ENCODE measurements at regions not wholly inside any gene's neighbourhood (a gene's known extent, or its start where the extent isn't known, plus 50 kb on each side); places are given as distances from the start of the nearest gene placed in this dataset.

DNA sequence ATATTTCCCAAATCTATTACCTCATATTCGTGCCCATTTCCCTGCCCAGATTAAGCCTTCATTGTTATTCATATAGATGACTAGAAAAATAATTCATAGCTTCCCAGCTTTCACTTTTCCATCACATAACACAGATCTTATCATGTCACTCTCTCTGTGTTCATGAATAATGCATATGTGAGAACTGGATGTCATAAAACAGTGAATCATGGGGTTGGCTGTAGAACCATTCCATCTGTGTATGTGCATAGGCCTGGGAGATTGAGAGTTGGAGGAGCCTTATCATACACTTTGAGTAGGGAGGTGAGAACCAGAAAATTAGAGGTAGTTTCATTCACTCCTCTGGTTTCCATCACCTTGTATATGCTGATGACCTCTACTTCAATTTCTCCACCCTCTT is 73.9 kb upstream of the RANBP6 start:
- TF ChIP-seq MAZ (IDR thresholded peaks at IDR 0.05; ENCODE audit: borderline replicate concordance, low read depth, low read length): no peak
- no peak for TF ChIP-seq RCOR1 (IDR thresholded peaks at IDR 0.05; ENCODE audit: low read depth, low read length)
- no peak for TF ChIP-seq POLR2AphosphoS2 (conservative IDR thresholded peaks at IDR 0.05; ENCODE audit: low read length)
- no peak for TF ChIP-seq CHD2 (IDR thresholded peaks at IDR 0.05; ENCODE audit: low read length, partially characterized antibody)
- no peak for TF ChIP-seq RFX5 (IDR thresholded peaks at IDR 0.05)
- no peak for TF ChIP-seq HOXB13 (CRISPR knock-in tag; IDR thresholded peaks at IDR 0.05; ENCODE audit: low read depth)
- TF ChIP-seq ZFP36 (IDR thresholded peaks at IDR 0.05; ENCODE audit: borderline replicate concordance, partially characterized antibody): no peak
- TF ChIP-seq, protein P1, sequence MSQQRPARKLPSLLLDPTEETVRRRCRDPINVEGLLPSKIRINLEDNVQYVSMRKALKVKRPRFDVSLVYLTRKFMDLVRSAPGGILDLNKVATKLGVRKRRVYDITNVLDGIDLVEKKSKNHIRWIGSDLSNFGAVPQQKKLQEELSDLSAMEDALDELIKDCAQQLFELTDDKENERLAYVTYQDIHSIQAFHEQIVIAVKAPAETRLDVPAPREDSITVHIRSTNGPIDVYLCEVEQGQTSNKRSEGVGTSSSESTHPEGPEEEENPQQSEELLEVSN (IDR thresholded peaks at IDR 0.05; ENCODE audit: borderline replicate concordance, low read depth): no peak
- TF ChIP-seq MYC (IDR thresholded peaks at IDR 0.05; ENCODE audit: borderline replicate concordance, low read length): no peak
- TF ChIP-seq, protein P2, sequence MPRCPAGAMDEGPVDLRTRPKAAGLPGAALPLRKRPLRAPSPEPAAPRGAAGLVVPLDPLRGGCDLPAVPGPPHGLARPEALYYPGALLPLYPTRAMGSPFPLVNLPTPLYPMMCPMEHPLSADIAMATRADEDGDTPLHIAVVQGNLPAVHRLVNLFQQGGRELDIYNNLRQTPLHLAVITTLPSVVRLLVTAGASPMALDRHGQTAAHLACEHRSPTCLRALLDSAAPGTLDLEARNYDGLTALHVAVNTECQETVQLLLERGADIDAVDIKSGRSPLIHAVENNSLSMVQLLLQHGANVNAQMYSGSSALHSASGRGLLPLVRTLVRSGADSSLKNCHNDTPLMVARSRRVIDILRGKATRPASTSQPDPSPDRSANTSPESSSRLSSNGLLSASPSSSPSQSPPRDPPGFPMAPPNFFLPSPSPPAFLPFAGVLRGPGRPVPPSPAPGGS (IDR thresholded peaks at IDR 0.05): no peak
- TF ChIP-seq SREBF2 (IDR thresholded peaks at IDR 0.05): no peak
- TF ChIP-seq EP300 (IDR thresholded peaks at IDR 0.05): no peak
- no peak for TF ChIP-seq FOXS1 (CRISPR knock-in tag; IDR thresholded peaks at IDR 0.05)
- TF ChIP-seq EHF (CRISPR knock-in tag; IDR thresholded peaks at IDR 0.05): no peak
- TF ChIP-seq, protein P3, sequence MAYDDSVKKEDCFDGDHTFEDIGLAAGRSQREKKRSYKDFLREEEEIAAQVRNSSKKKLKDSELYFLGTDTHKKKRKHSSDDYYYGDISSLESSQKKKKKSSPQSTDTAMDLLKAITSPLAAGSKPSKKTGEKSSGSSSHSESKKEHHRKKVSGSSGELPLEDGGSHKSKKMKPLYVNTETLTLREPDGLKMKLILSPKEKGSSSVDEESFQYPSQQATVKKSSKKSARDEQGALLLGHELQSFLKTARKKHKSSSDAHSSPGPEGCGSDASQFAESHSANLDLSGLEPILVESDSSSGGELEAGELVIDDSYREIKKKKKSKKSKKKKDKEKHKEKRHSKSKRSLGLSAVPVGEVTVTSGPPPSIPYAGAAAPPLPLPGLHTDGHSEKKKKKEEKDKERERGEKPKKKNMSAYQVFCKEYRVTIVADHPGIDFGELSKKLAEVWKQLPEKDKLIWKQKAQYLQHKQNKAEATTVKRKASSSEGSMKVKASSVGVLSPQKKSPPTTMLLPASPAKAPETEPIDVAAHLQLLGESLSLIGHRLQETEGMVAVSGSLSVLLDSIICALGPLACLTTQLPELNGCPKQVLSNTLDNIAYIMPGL (CRISPR knock-in tag; IDR thresholded peaks at IDR 0.05; ENCODE audit: borderline replicate concordance): no peak
- TF ChIP-seq GATA3 (IDR thresholded peaks at IDR 0.05; ENCODE audit: borderline replicate concordance): no peak
- TF ChIP-seq RARB (CRISPR knock-in tag; IDR thresholded peaks at IDR 0.05): no peak
- TF ChIP-seq EHMT2 (IDR thresholded peaks at IDR 0.05; ENCODE audit: low read depth): no peak
- TF ChIP-seq ZC3H11A (IDR thresholded peaks at IDR 0.05): no peak
- no peak for TF ChIP-seq ESRRA (IDR thresholded peaks at IDR 0.05; ENCODE audit: borderline replicate concordance, low read length)
- H3K4me2 ChIP-seq: no peak overlapping the region
- no peak overlapping the region for H3K27ac ChIP-seq
- H3K9me3 ChIP-seq: no peaks in the 10 kb centered on the region
- DNase-seq (ENCODE audit: low read depth in 1 of 2, low spot score in 1 of 2) (no peak), FAIRE-seq (no peak), ATAC-seq (no peak)
- ChIA-PET CTCF (interaction anchor here (1.5 to 1.8 kb wide), 2 partner anchors 35 to 217 kb away, joined by 4 to 5 read pairs; no protein-coding TSS in a partner anchor), POLR2A (no interaction called here)
- H3K4me1 ChIP-seq: no peaks in the 10 kb centered on the region
- H3K4me3 ChIP-seq: no peak overlapping the region
- WGBS (ENCODE audit: missing lambda C conversion rate): 18% methylated on average over 1 of the region's 1 CpG

DNA sequence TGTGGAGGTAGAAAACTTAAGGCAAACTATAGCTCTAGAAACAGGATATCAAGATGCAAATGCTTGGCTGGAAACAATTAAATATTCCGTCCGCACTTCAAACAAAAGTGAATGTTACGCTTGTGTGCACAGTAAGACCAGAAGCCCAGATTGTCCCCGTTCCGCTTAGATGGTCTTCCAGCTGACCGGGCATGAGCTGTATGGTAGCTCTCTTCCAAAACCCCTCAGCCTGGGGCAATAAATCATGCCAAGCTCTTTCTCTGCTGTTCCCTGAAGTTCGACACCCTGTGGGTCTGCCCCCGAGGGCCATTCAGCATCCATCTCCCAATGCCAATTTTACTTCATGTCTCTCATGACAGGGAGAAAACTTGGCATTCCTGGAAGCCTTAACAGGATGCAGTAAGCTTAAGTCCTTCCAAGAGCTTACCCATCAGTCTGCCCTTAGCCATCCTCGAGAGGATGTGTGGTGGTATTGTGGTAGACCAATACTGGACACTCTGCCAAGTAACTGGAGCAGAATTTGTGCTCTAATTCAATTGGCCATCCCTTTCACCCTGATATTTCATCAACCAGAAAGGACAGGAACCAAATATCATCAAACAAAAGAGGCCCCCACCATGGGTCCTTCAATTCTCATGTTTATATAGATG is 70.7 kb upstream of the RANBP6 start:
- CTCF ChIA-PET: interaction anchor here (1.1 kb wide), 1 partner anchor 14 kb away, joined by 3 read pairs; no protein-coding TSS in a partner anchor
- no peak overlapping the region for H3K4me3 ChIP-seq

More for the DNA sequence above, 70.7 kb upstream of the RANBP6 start:
- FAIRE-seq (no peak), ATAC-seq (no peak), DNase-seq (ENCODE audit: low read depth in 1 of 2, low spot score in 1 of 2) (no peak)
- no peaks in the 10 kb centered on the region for H3K4me1 ChIP-seq
- 81% methylated on average over 9 of the region's 9 CpGs for WGBS (ENCODE audit: missing lambda C conversion rate)
- H3K27ac ChIP-seq: no peak overlapping the region
- POLR2A ChIA-PET: no interaction called here
- no peaks in the 10 kb centered on the region for H3K9me3 ChIP-seq
- no peak overlapping the region for H3K4me2 ChIP-seq
- TF ChIP-seq RCOR1 (IDR thresholded peaks at IDR 0.05; ENCODE audit: low read depth, low read length) (no peak), ESRRA (IDR thresholded peaks at IDR 0.05; ENCODE audit: borderline replicate concordance, low read length) (no peak), FOSB (CRISPR knock-in tag; IDR thresholded peaks at IDR 0.05) (no peak), ZNF302 (CRISPR knock-in tag; IDR thresholded peaks at IDR 0.05) (no peak), MAZ (IDR thresholded peaks at IDR 0.05; ENCODE audit: borderline replicate concordance, low read depth, low read length) (no peak)
